BLaER1 (cell line): ENCODE measurements at regions not wholly inside any gene's neighbourhood (a gene's known extent, or its start where the extent isn't known, plus 50 kb on each side); places are given as distances from the start of the nearest gene placed in this dataset.

Experiments used
- H3K27ac ChIP-seq: shearing (Covaris generic); formaldehyde crosslinking; 2 replicates; pipeline ENCODE4 v1.8.1; 2022
- H3K27me3 ChIP-seq: shearing (Covaris generic); formaldehyde crosslinking; 2 replicates; pipeline ENCODE4 v1.8.1; 2022
- H3K36me3 ChIP-seq: shearing (Covaris generic); formaldehyde crosslinking; 2 replicates; pipeline ENCODE4 v1.8.1; 2022
- H3K4me1 ChIP-seq: shearing (Covaris generic); formaldehyde crosslinking; 2 replicates; pipeline ENCODE4 v1.8.1; 2022
- H3K4me2 ChIP-seq: shearing (Covaris generic); formaldehyde crosslinking; 2 replicates; pipeline ENCODE4 v1.8.1; 2022
- H3K4me3 ChIP-seq: shearing (Covaris generic); formaldehyde crosslinking; 2 replicates; pipeline ENCODE4 v1.8.1; 2022
- H3K9ac ChIP-seq: shearing (Covaris generic); formaldehyde crosslinking; 2 replicates; pipeline ENCODE4 v1.8.1; 2022
- H3K9me3 ChIP-seq: shearing (Covaris generic); formaldehyde crosslinking; 2 replicates; pipeline ENCODE4 v1.8.1; 2022
- H4K20me1 ChIP-seq: shearing (Covaris generic); formaldehyde crosslinking; 2 replicates; pipeline ENCODE4 v1.8.1; 2022
- Cebpa-rat ChIP-seq: shearing (Covaris generic); IDR thresholded peaks from 2 replicates; pipeline ENCODE4 v1.8.1; 2022

DNA sequence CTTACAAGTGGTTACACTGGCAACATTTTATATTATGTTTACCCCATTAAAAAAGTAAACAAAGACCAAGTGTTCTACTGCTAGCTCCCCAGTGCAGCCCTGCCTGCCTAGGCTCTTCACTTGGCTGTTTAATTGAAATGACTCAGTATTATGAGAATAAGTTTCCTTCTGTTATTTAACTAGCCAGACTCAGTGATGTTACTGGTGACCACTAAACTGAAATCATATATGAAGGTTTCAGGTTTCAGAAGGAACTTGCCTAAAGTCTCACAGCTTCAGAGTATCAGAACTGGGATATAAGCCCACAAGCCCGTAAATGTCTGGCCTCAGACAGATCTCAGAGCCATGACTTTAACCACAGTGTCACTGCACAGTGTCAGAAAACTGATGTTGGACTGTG lies 66.8 kb upstream of the EXOC4 start:
- Histone ChIP-seq H3K27ac (no peak overlapping the region), H3K9me3 (no peaks in the 10 kb centered on the region), H3K36me3 (no peaks in the 10 kb centered on the region), H3K4me3 (no peak overlapping the region), H3K27me3 (no peaks in the 10 kb centered on the region), H3K4me2 (no peak overlapping the region), H4K20me1 (no peaks in the 10 kb centered on the region), H3K4me1 (no peaks in the 10 kb centered on the region), H3K9ac (no peak overlapping the region)
- TF ChIP-seq Cebpa-rat: no peak

DNA sequence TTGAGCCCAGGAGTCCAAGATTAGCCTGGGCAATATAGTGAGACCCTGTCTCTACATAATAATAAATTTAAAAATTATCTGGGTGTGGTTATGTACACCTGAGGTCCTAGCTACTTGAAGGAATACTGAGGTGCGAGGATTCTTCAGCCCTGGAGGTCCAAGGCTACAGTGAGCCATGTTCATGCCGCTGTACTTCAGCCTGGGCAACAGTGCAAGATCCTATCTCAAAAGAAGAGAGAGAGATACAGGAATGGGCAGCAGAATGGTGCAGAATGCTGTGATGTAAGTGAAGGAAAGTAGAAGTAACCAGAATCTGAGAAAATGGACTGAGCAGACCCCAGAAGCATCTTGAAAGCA lies 62.7 kb upstream of the EXOC4 start:
- no peaks in the 10 kb centered on the region for H3K27me3 ChIP-seq
- no peaks in the 10 kb centered on the region for H3K4me1 ChIP-seq
- no peaks in the 10 kb centered on the region for H4K20me1 ChIP-seq
- no peak overlapping the region for H3K4me3 ChIP-seq
- no peak for TF ChIP-seq Cebpa-rat
- no peaks in the 10 kb centered on the region for H3K36me3 ChIP-seq
- H3K4me2 ChIP-seq: no peak overlapping the region
- H3K27ac ChIP-seq: no peak overlapping the region
- H3K9me3 ChIP-seq: peaks cover 22% of the 10 kb centered on the region
- H3K9ac ChIP-seq: no peak overlapping the region

DNA sequence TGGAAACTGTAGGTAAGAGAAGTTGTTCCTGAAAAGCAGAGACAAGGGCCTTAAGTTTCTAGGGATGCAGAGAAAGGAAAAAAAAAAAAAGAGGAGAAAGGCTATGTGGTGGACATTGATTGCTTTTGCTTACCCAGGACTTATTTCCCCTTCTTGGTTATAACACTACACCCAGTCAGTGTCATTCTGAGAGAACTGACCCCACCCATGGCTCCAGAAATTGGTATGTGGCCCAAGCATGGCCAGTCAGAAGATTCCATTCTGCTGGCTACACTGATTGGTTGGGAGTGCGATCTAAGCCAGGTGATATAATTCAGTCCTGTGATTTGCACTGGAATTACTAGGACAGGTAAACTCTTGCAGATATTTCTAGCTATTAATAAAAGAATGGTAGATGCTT lies 62.2 kb upstream of the EXOC4 start:
- Histone ChIP-seq H3K9ac (no peak overlapping the region), H3K36me3 (no peaks in the 10 kb centered on the region), H3K4me2 (no peak overlapping the region), H4K20me1 (no peaks in the 10 kb centered on the region), H3K27me3 (no peaks in the 10 kb centered on the region), H3K4me3 (no peak overlapping the region), H3K4me1 (no peaks in the 10 kb centered on the region), H3K27ac (no peak overlapping the region), H3K9me3 (peaks cover 22% of the 10 kb centered on the region)
- TF ChIP-seq Cebpa-rat: no peak

DNA sequence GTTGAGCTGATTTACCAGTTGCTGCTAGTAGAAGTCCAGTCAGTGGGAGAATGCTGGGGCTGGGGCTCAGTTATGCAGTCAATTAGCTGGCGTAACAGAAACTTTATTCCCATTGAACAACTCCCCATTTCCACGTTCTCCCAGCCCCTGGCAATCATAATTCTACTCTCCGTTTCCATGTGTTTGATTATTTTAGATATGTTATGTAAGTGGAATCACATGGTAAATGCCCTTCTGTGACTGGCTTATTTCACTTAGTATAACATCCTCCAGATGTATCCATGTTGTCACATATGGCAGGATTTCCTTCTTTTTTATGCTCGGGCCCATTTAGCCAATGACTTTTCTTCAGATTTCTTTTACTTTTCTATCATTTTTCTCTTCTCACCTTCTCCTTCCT lies 61.1 kb upstream of the EXOC4 start:
- Histone ChIP-seq H3K27ac (no peak overlapping the region), H3K27me3 (no peaks in the 10 kb centered on the region), H3K9ac (no peak overlapping the region), H3K36me3 (no peaks in the 10 kb centered on the region), H4K20me1 (no peaks in the 10 kb centered on the region), H3K4me2 (no peak overlapping the region), H3K4me1 (no peaks in the 10 kb centered on the region), H3K4me3 (no peak overlapping the region), H3K9me3 (peaks cover 22% of the 10 kb centered on the region)
- TF ChIP-seq Cebpa-rat: no peak

DNA sequence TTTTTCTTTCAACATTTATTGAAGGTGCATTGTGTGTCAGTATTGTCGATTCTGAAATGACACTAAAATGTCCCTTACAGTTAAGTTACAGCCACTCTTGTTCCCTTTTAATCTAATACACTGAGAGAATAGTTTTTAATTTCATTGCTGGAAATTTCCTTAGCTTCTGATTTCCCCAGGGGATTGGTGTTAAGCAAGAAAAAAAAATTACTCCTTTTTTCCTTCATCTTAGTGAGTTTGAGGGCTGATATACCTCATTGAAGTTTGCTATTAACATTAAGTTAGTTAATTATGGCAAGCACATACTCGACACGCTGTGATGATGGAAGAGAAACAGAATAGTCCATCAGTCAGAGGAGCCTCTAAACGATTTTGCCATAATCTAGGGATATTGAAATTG lies 57.0 kb upstream of the EXOC4 start:
- Histone ChIP-seq H3K9ac (no peak overlapping the region), H3K4me1 (no peaks in the 10 kb centered on the region), H4K20me1 (no peaks in the 10 kb centered on the region), H3K9me3 (peaks cover 22% of the 10 kb centered on the region), H3K36me3 (no peaks in the 10 kb centered on the region), H3K4me3 (no peak overlapping the region), H3K27ac (no peak overlapping the region), H3K27me3 (no peaks in the 10 kb centered on the region), H3K4me2 (no peak overlapping the region)
- TF ChIP-seq Cebpa-rat: no peak

DNA sequence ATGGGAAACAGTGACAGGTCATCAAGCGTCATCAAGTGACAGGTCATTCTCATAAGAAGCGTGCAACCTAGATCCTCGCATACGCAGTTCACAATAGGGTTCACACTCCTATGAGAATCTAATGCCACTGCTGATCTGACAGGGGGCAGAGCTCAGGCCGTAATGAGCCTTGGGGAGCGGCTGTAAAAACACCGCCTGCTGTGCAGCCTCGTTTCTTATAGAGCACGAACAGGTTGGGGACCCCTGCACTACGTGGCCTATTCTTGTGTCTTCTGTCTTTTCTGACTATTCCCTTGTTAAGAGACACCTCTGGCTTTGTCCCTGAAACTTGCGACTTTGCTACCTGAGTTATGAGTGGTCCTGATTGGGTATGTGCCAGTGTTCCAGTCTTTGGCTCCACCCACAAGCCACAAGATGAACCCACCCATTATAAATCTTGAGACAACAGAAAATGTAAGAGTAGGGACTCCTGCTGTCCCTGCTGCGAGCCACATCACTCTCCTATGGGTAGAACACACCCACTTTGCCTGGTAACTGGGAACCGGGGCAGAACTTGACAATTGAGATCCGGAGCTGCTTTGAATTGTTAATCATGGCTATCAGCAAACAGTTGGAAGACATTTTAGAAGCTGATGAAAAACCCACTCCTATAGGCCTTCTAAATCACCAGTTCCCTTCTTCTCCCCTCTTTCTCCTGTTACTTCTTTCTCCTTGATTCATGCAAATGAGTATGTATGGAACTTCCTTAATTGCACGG lies 55.8 kb upstream of the EXOC4 start:
- Histone ChIP-seq H3K4me3 (no peak overlapping the region), H3K27me3 (no peaks in the 10 kb centered on the region), H3K9me3 (peaks cover 22% of the 10 kb centered on the region), H3K4me1 (no peaks in the 10 kb centered on the region), H3K4me2 (no peak overlapping the region), H4K20me1 (no peaks in the 10 kb centered on the region), H3K36me3 (no peaks in the 10 kb centered on the region), H3K27ac (no peak overlapping the region), H3K9ac (no peak overlapping the region)
- no peak for TF ChIP-seq Cebpa-rat

DNA sequence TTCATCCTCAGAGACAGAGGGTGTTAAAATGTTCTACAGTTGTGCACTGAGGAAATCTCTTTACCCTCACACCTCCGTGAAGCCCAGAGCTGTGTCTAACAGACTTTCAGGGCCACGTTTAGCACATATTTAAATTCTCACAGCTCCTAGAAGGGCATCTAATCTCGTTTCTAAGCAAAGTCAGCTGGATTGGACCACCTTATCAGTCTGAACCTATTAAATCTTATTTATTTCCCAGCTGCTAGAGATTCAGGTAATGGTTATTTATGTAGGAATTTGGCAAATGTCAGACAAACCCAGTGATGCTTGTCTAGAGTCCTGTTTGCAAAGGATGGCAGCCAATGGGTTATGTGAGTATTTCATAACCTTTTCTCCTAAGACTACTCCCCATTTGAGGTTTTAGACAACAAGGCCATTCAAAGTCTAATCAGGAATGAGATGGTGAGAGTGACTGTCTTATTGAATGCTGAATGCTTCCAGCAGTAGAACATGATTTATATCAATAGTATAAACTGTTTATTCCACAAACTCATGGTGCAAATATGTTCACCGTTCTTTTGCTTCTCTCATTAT lies 54.8 kb upstream of the EXOC4 start:
- Histone ChIP-seq H3K9me3 (peaks cover 18% of the 10 kb centered on the region), H3K36me3 (no peaks in the 10 kb centered on the region), H3K27me3 (no peaks in the 10 kb centered on the region), H3K9ac (no peak overlapping the region), H3K27ac (no peak overlapping the region), H3K4me2 (no peak overlapping the region), H3K4me1 (no peaks in the 10 kb centered on the region), H3K4me3 (no peak overlapping the region), H4K20me1 (no peaks in the 10 kb centered on the region)
- TF ChIP-seq Cebpa-rat: no peak

DNA sequence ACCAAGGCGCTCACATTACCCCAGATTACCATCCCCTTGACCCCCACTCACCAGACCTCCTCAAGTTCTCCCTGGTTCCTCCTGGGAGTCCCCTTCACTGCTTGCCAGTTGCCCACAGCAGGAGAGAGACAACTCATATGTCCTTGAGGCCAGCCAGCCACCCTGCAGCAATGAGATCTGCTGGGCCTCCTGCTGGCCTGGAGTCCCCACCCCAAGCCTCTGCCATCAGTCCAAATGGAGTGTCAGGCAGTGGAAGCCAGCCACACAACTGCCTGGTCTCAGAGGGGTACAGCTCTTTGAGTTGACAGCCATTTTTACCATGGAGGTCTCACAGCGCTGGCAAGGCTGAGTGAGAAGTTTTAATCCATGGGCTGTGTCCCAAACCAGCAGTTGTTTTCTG lies 53.0 kb upstream of the EXOC4 start:
- TF ChIP-seq Cebpa-rat: no peak
- H3K4me2 ChIP-seq: no peak overlapping the region

DNA sequence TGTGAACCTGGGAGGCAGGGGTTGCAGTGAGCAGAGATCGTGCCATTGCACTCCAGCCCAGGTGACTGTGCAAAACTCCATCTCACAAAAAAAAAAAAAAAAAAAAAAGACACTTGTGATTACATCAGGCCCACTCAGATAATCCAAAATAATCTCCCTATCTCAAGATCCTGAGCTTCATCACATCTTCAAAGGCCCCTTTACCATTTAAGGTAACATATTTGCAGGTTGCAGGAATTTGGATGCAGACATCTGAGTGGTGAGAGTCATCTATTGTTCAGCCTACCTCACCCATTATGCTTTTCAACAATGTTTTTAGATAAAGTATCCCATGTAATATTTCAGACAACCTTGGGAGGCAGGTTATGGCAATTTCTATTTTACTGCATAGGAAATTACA lies 51.4 kb upstream of the EXOC4 start:
- no peak for TF ChIP-seq Cebpa-rat
- Histone ChIP-seq H3K9ac (no peak overlapping the region), H3K27me3 (no peaks in the 10 kb centered on the region), H4K20me1 (no peaks in the 10 kb centered on the region), H3K4me2 (no peak overlapping the region), H3K4me1 (no peaks in the 10 kb centered on the region), H3K27ac (no peak overlapping the region), H3K9me3 (no peaks in the 10 kb centered on the region), H3K36me3 (no peaks in the 10 kb centered on the region), H3K4me3 (no peak overlapping the region)

More for the DNA sequence above, 53.0 kb upstream of the EXOC4 start:
- Histone ChIP-seq H3K9ac (no peak overlapping the region), H3K4me1 (no peaks in the 10 kb centered on the region), H3K36me3 (no peaks in the 10 kb centered on the region), H3K27me3 (no peaks in the 10 kb centered on the region), H3K4me3 (no peak overlapping the region), H3K27ac (no peak overlapping the region), H4K20me1 (no peaks in the 10 kb centered on the region), H3K9me3 (peaks cover under 1% of the 10 kb centered on the region; the same call in 1 of the 2 replicates)

DNA sequence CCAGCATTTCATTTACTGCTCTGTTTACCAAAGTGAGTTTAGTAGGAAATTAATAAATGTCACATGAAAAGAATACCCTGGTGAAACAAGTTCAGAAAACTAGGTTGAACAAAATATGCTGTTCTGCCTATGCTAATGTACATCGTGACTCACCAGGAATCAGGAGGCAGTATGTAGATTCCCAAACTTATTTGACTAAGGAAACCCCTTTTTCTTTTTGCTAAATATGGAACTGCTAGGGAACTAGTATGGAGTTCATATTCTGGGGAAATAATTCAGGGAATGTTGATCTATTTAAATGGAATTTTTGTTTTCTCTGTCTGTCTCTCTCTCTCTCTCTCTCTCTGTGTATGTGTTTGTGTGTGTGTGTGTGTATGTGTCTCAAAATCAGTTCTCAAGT lies 49.9 kb upstream of the EXOC4 start:
- no peaks in the 10 kb centered on the region for H3K36me3 ChIP-seq
- H3K4me2 ChIP-seq: no peak overlapping the region
- peaks cover 5% of the 10 kb centered on the region for H3K9me3 ChIP-seq
- no peak overlapping the region for H3K4me3 ChIP-seq
- H3K9ac ChIP-seq: no peak overlapping the region
- no peaks in the 10 kb centered on the region for H3K4me1 ChIP-seq
- no peak for TF ChIP-seq Cebpa-rat
- no peaks in the 10 kb centered on the region for H3K27me3 ChIP-seq
- no peak overlapping the region for H3K27ac ChIP-seq
- H4K20me1 ChIP-seq: no peaks in the 10 kb centered on the region
